Hepatocyte (in vitro differentiated cells): ENCODE measurements at regions not wholly inside any gene's neighbourhood (a gene's known extent, or its start where the extent isn't known, plus 50 kb on each side); places are given as distances from the start of the nearest gene placed in this dataset.

Experiments
- CTCF ChIP-seq: fragments of 200-600 bp; sonication (generic); IDR thresholded peaks from 2 replicates; pipeline ENCODE4 v1.5.1; 2016; ENCODE audit warnings: antibody characterized with exemption, mild to moderate bottlenecking; ENCODE audit not compliant: poor library complexity
- EZH2phosphoT487 ChIP-seq: fragments of 200-600 bp; sonication (generic); IDR thresholded peaks from one replicate; pipeline ENCODE4 v1.6.1; 2018; ENCODE audit warnings: antibody characterized with exemption, mild to moderate bottlenecking, low read depth, moderate library complexity; ENCODE audit not compliant: unreplicated experiment, severe bottlenecking

GRCh38 chr20:11832397-11832796, 85.3 kb upstream of the BTBD3 start:
- TF ChIP-seq CTCF (no peak), EZH2phosphoT487 (no peak)
